ENCODE measurements at regions not wholly inside any gene's neighbourhood (a gene's known extent, or its start where the extent isn't known, plus 50 kb on each side); places are given as distances from the start of the nearest gene placed in this dataset.

DNA sequence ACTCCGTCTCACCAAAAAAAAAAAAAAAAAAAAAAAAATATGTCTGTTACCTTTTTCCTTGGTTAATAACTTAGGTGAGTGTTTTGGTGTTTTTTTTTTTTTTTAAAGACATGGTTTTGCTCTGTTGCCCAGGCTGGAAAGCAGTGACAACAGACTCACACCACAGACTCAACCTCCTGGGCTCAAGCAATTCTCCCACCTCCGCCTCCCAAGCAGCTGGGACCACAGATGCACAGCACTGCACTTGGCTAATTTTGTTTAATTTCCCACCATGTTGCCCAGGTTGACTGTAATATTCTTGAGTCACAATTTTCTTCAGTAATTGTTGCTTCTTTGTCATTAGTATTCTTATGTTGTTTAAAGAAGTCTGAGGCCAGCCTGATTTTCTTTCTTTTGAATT, 149.2 kb upstream of the SYT6 start:
- no peak for TF ChIP-seq CTCF (IDR thresholded peaks at IDR 0.05)
- no peak for TF ChIP-seq POLR2A (IDR thresholded peaks at IDR 0.05)
- TF ChIP-seq POLR2AphosphoS5 (IDR thresholded peaks at IDR 0.05; ENCODE audit: insufficient read depth in 1 of 2, low read depth in 1 of 2), result no peak
